IMR-90 (cell line): ENCODE measurements at regions not wholly inside any gene's neighbourhood (a gene's known extent, or its start where the extent isn't known, plus 50 kb on each side); places are given as distances from the start of the nearest gene placed in this dataset.

ENCODE experiments used
- ATAC-seq: fragments of 200-7000 bp; cut with Tn5 transposase; 2 replicates; pipeline ENCODE4 v1.9.1; 2020; ENCODE audit warnings: low read depth, mild to moderate bottlenecking, moderate library complexity
- BruUV-seq: library from RNA; stranded (reverse); fragments of 400-500 nt; replicated peaks from 2 replicates; lab custom pipeline; 2021; lab: Mats Ljungman, UMichigan
- CTCF ChIA-PET: fragments of 300-600 bp; formaldehyde crosslinking; extraction: SDS; loops from one replicate; lab custom pipeline; 2021; ENCODE audit warnings: antibody characterized with exemption; lab: Yijun Ruan, JAX
- POLR2A ChIA-PET: fragments of 300-600 bp; sonication (Branson Sonifier 250); formaldehyde crosslinking; loops from one replicate; lab custom pipeline; 2022; ENCODE audit warnings: antibody characterized with exemption; ENCODE audit not compliant: unreplicated experiment; lab: Charles Lee
- DNase-seq: peaks from one replicate; pipeline ENCODE4 v3.0.0; 2013
- H2AFZ ChIP-seq: replicated peaks from 2 replicates; pipeline ENCODE3; 2013; ENCODE audit warnings: low read length, mild to moderate bottlenecking; ENCODE audit not compliant: poor library complexity
- H2AK5ac ChIP-seq: 2 replicates; pipeline ENCODE4 v1.6.1; 2013; ENCODE audit warnings: low read depth, low read length, inconsistent platforms
- H2AK9ac ChIP-seq: replicated peaks from 2 replicates; pipeline ENCODE3; 2013; ENCODE audit warnings: mild to moderate bottlenecking, low read depth, low read length, moderate library complexity; ENCODE audit not compliant: poor library complexity
- H2BK120ac ChIP-seq: 2 replicates; pipeline ENCODE4 v1.6.1; 2013; ENCODE audit warnings: low read depth, low read length, inconsistent platforms
- H2BK15ac ChIP-seq: 3 replicates; pipeline ENCODE4 v1.6.1; 2013; ENCODE audit warnings: low read depth, low read length, inconsistent platforms
- H2BK20ac ChIP-seq: 2 replicates; pipeline ENCODE4 v1.6.1; 2013; ENCODE audit warnings: low read depth, mild to moderate bottlenecking, inconsistent platforms, low read length, moderate library complexity
- H2BK5ac ChIP-seq: 2 replicates; pipeline ENCODE4 v1.6.1; 2013; ENCODE audit warnings: mild to moderate bottlenecking, low read depth, low read length, inconsistent platforms; ENCODE audit not compliant: poor library complexity, severe bottlenecking
- H3K14ac ChIP-seq: replicated peaks from 2 replicates; pipeline ENCODE4 v1.6.1; 2013; ENCODE audit warnings: low read depth, low read length, inconsistent platforms
- H3K18ac ChIP-seq: 2 replicates; pipeline ENCODE4 v1.6.1; 2013; ENCODE audit warnings: low read depth, low read length, control low read depth
- H3K23ac ChIP-seq: 2 replicates; pipeline ENCODE4 v1.6.1; 2013; ENCODE audit warnings: low read depth, low read length, inconsistent platforms
- H3K27ac ChIP-seq: 2 replicates; pipeline ENCODE4 v1.5.1; 2013; ENCODE audit warnings: mild to moderate bottlenecking, control low read depth, low read length; ENCODE audit not compliant: insufficient read depth
- H3K27me3 ChIP-seq: 2 replicates; pipeline ENCODE4 v1.6.1; 2013; ENCODE audit warnings: low read length; ENCODE audit not compliant: control insufficient read depth, insufficient read depth
- H3K36me3 ChIP-seq: 2 replicates; pipeline ENCODE4 v1.6.1; 2013; ENCODE audit warnings: low read length, mixed read lengths; ENCODE audit not compliant: control insufficient read depth, insufficient read depth
- H3K4ac ChIP-seq: 2 replicates; pipeline ENCODE4 v1.6.1; 2013; ENCODE audit warnings: low read depth, low read length, inconsistent platforms
- H3K4me1 ChIP-seq: 2 replicates; pipeline ENCODE4 v1.6.1; 2013; ENCODE audit warnings: low read length, mixed read lengths; ENCODE audit not compliant: control insufficient read depth, insufficient read depth
- H3K4me2 ChIP-seq: 2 replicates; pipeline ENCODE4 v1.6.1; 2013; ENCODE audit warnings: low read depth, mild to moderate bottlenecking, control low read depth, low read length, moderate library complexity
- H3K4me3 ChIP-seq: 2 replicates; pipeline ENCODE4 v1.5.1; 2013; ENCODE audit warnings: low read depth, mild to moderate bottlenecking, control low read depth, low read length, moderate library complexity; ENCODE audit not compliant: insufficient read depth
- H3K56ac ChIP-seq: 2 replicates; pipeline ENCODE4 v1.6.1; 2013; ENCODE audit warnings: low read length, inconsistent platforms; ENCODE audit not compliant: insufficient read depth; ENCODE audit errors: extremely low read depth
- H3K79me1 ChIP-seq, 2 experiments: 2 replicates each; pipeline ENCODE4 v1.6.1; 2013; ENCODE audit warnings: low read length in 2 of 2, inconsistent platforms in 1 of 2, low read depth in 1 of 2
- H3K9ac ChIP-seq: 2 replicates; pipeline ENCODE4 v1.6.1; 2013; ENCODE audit warnings: low read depth, low read length, control low read depth
- H3K9me1 ChIP-seq: 2 replicates; pipeline ENCODE4 v1.6.1; 2013; ENCODE audit warnings: low read length, inconsistent platforms; ENCODE audit not compliant: insufficient read depth
- H3K9me3 ChIP-seq: 2 replicates; pipeline ENCODE4 v1.6.1; 2013; ENCODE audit warnings: low read length; ENCODE audit not compliant: control insufficient read depth, insufficient read depth
- H4K20me1 ChIP-seq: 2 replicates; pipeline ENCODE4 v1.6.1; 2013; ENCODE audit warnings: low read length, inconsistent platforms; ENCODE audit not compliant: insufficient read depth
- H4K5ac ChIP-seq: 2 replicates; pipeline ENCODE4 v1.6.1; 2013; ENCODE audit warnings: mild to moderate bottlenecking, low read depth, low read length, control low read depth
- H4K8ac ChIP-seq, 2 experiments: 2 replicates each; pipeline ENCODE4 v1.6.1; 2013; ENCODE audit warnings: low read depth in 2 of 2, low read length in 2 of 2, control low read depth in 1 of 2, inconsistent platforms in 1 of 2
- H4K91ac ChIP-seq: 2 replicates; pipeline ENCODE4 v1.6.1; 2013; ENCODE audit warnings: low read depth, low read length, inconsistent platforms; ENCODE audit not compliant: insufficient read depth
- CTCF ChIP-seq: conservative IDR thresholded peaks from 2 replicates; pipeline ENCODE4 v1.5.1; 2012; ENCODE audit warnings: mild to moderate bottlenecking, low read depth, low read length, improper control_type of control experiment
- ELK1 ChIP-seq: fragments of 150-350 bp; IDR thresholded peaks from 2 replicates; pipeline ENCODE4 v1.6.1; 2016; ENCODE audit warnings: low read depth, mild to moderate bottlenecking, low read length, moderate library complexity, borderline replicate concordance
- FOS ChIP-seq: fragments of 150-350 bp; IDR thresholded peaks from 2 replicates; pipeline ENCODE4 v1.6.1; 2016; ENCODE audit warnings: low read depth, low read length
- MXI1 ChIP-seq: IDR thresholded peaks from 2 replicates; pipeline ENCODE4 v1.6.1; 2012; ENCODE audit warnings: low read depth, mild to moderate bottlenecking, low read length, moderate library complexity, borderline replicate concordance
- RAD21 ChIP-seq: IDR thresholded peaks from 2 replicates; pipeline ENCODE4 v1.6.1; 2012; ENCODE audit warnings: low read length, improper control_type of control experiment
- RCOR1 ChIP-seq: IDR thresholded peaks from 2 replicates; pipeline ENCODE4 v1.6.1; 2012; ENCODE audit warnings: mild to moderate bottlenecking, low read length, improper control_type of control experiment; ENCODE audit not compliant: insufficient replicate concordance
- RFX5 ChIP-seq: IDR thresholded peaks from 2 replicates; pipeline ENCODE4 v1.8.0; 2012; ENCODE audit warnings: low read depth, mild to moderate bottlenecking, low read length, moderate library complexity
- SMC3 ChIP-seq: fragments of 150-350 bp; IDR thresholded peaks from 2 replicates; pipeline ENCODE4 v1.6.1; 2016; ENCODE audit warnings: low read depth, mild to moderate bottlenecking, antibody characterized with exemption, low read length, moderate library complexity
- USF2 ChIP-seq: fragments of 150-350 bp; IDR thresholded peaks from 2 replicates; pipeline ENCODE4 v1.6.1; 2017; ENCODE audit warnings: mild to moderate bottlenecking, antibody characterized with exemption, low read length, low read depth
- WGBS, 2 experiments: methylation state at CpG; one replicate each; pipeline versions ENCODE4 v1.1.5 to v1.1.7; 2013; ENCODE audit warnings: missing lambda C conversion rate in 2 of 2; ENCODE audit not compliant: insufficient read length in 1 of 2; ENCODE audit errors: extremely low coverage in 2 of 2; 5-methylcytosine and 5-hydroxymethylcytosine counted together
- dilution Hi-C: fragments of 300-500 bp; cut with HindIII; formaldehyde crosslinking; loops from one replicate; pipeline ENCODE4 v1.14.3; 2018; ENCODE audit warnings: low sequenced_read_pairs; ENCODE audit not compliant: unreplicated experiment
- in situ Hi-C: fragments of 300-500 bp; cut with MboI; formaldehyde crosslinking; loops from 3 replicates; pipeline ENCODE4 v1.14.3; 2019; ENCODE audit warnings: low sequenced_read_pairs, inconsistent platforms, mixed read lengths
- intact Hi-C: fragments of 100-400 bp; cut with micrococcal nuclease; formaldehyde crosslinking; loops from 2 replicates; pipeline ENCODE4 v1.10.0; 2022

GRCh38 chr12:45577844-45578399 lies 151.6 kb upstream of the ARID2 start:
- Histone ChIP-seq H3K27ac (no peak overlapping the region), H2AK9ac (no peak overlapping the region), H3K4ac (no peak overlapping the region), H4K8ac (no peak overlapping the region), H2AK5ac (no peak overlapping the region), H3K9me3 (no peaks in the 10 kb centered on the region), H3K36me3 (no peaks in the 10 kb centered on the region), H3K14ac (no peak overlapping the region), H2BK5ac (no peak overlapping the region), H3K9me1 (no peaks in the 10 kb centered on the region), H2BK20ac (no peak overlapping the region), H3K23ac (no peak overlapping the region), H3K79me1 (no peaks in the 10 kb centered on the region), H3K9ac (no peak overlapping the region), H4K91ac (no peak overlapping the region), H4K20me1 (no peaks in the 10 kb centered on the region), H3K4me3 (no peak overlapping the region), H4K5ac (no peak overlapping the region), H3K27me3 (peaks cover 15% of the 10 kb centered on the region; the same call in 1 of the 2 replicates), H2BK120ac (no peak overlapping the region), H3K4me2 (no peak overlapping the region), H3K56ac (no peak overlapping the region), H3K18ac (no peak overlapping the region), H3K4me1 (no peaks in the 10 kb centered on the region), H2AFZ (no peak overlapping the region), H2BK15ac (no peak overlapping the region)
- WGBS, 2 experiments = no CpG with 5 or more reads among the region's 3 CpGs
- intact Hi-C loops (no loop called here), dilution Hi-C loops (no loop called here), in situ Hi-C loops (no loop called here)
- BruUV-seq = no TSS peak
- no peak for ATAC-seq
- CTCF ChIA-PET = no interaction called here
- no peak for DNase-seq
- POLR2A ChIA-PET = no interaction called here
- TF ChIP-seq MXI1 (no peak), CTCF (no peak), RFX5 (no peak), ELK1 (no peak), SMC3 (no peak), USF2 (no peak), FOS (no peak), RAD21 (no peak), RCOR1 (no peak)
